Glutamatergic neuron (in vitro differentiated cells): ENCODE measurements at regions not wholly inside any gene's neighbourhood (a gene's known extent, or its start where the extent isn't known, plus 50 kb on each side); places are given as distances from the start of the nearest gene placed in this dataset.

Source experiments
- DNase-seq: peaks from one replicate; pipeline ENCODE4 v3.0.0; 2022
- H3K27ac Mint-ChIP-seq: one replicate; pipeline ENCODE4 v1.8.0; 2020; ENCODE audit warnings: mild to moderate bottlenecking, mixed read lengths, inconsistent platforms; ENCODE audit not compliant: unreplicated experiment
- H3K27me3 Mint-ChIP-seq: one replicate; pipeline ENCODE4 v1.8.0; 2020; ENCODE audit warnings: mild to moderate bottlenecking, moderate library complexity, mixed read lengths, inconsistent platforms; ENCODE audit not compliant: unreplicated experiment
- H3K36me3 Mint-ChIP-seq: one replicate; pipeline ENCODE4 v1.8.0; 2020; ENCODE audit warnings: mild to moderate bottlenecking, mixed read lengths, inconsistent platforms; ENCODE audit not compliant: unreplicated experiment
- H3K4me1 Mint-ChIP-seq: one replicate; pipeline ENCODE4 v1.8.0; 2020; ENCODE audit warnings: mild to moderate bottlenecking, low read depth, mixed read lengths, inconsistent platforms; ENCODE audit not compliant: unreplicated experiment
- H3K4me3 Mint-ChIP-seq: one replicate; pipeline ENCODE4 v1.8.0; 2020; ENCODE audit warnings: mild to moderate bottlenecking, mixed read lengths, inconsistent platforms; ENCODE audit not compliant: unreplicated experiment
- H3K9me3 Mint-ChIP-seq: one replicate; pipeline ENCODE4 v1.8.0; 2020; ENCODE audit warnings: mild to moderate bottlenecking, moderate library complexity, mixed read lengths, inconsistent platforms; ENCODE audit not compliant: unreplicated experiment
- CTCF ChIP-seq: fragments of 200-600 bp; sonication (generic); IDR thresholded peaks from one replicate; pipeline ENCODE4 v1.5.0; 2021; ENCODE audit not compliant: partially characterized antibody, unreplicated experiment

- Mint-ChIP-seq H3K27ac (no peak overlapping the region), H3K4me1 (peaks cover 34% of the 10 kb centered on the region)
- no peak for DNase-seq
These were observed 125.9 kb downstream of the MRPS6 start for GRCh38 chr21:34199121-34199910.

DNA sequence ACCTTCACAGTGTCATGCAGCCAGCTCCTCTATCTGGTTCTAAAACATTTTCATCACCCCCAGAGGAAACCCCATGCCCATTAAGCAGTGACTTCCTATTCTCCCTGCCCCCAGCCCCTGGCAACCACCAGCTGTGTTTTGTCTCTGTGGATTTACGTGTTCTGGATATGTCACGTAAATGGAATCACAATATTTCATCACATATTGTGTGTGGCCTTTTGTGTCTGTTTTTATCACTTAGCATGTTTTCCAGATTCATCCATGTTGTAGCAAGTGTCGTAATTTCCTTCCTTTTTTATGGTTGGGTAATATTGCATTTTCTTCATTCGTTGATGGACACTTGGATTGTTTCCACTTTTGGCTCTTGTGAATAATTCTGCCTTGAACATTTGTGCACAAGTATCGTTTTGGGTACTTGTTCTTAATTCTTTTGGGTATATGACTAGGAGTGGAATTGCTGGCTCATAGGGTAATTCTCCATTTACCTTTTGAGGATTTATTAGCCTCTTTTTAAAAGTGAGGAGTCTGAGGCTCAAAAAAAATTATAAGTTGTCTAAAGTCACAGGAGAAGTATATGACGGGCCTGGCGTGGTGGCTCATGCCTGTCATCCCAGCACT is 127.0 kb downstream of the MRPS6 start:
- peak overlapping the region; percentile 75 for H3K4me3 Mint-ChIP-seq
- TF ChIP-seq CTCF: no peak
- H3K4me1 Mint-ChIP-seq: peaks cover 41% of the 10 kb centered on the region
- H3K27me3 Mint-ChIP-seq: peaks cover 23% of the 10 kb centered on the region
- no peak for DNase-seq
- H3K36me3 Mint-ChIP-seq: peaks cover 4% of the 10 kb centered on the region
- peak overlapping the region; percentile 57 for H3K27ac Mint-ChIP-seq
- H3K9me3 Mint-ChIP-seq: peaks cover 22% of the 10 kb centered on the region

More at GRCh38 chr21:34199121-34199910, 125.9 kb downstream of the MRPS6 start:
- peak overlapping the region; percentile 13 for H3K4me3 Mint-ChIP-seq
- peaks cover 14% of the 10 kb centered on the region for H3K9me3 Mint-ChIP-seq
- TF ChIP-seq CTCF: no peak
- H3K36me3 Mint-ChIP-seq: peaks cover 4% of the 10 kb centered on the region
- peaks cover 19% of the 10 kb centered on the region for H3K27me3 Mint-ChIP-seq

DNA sequence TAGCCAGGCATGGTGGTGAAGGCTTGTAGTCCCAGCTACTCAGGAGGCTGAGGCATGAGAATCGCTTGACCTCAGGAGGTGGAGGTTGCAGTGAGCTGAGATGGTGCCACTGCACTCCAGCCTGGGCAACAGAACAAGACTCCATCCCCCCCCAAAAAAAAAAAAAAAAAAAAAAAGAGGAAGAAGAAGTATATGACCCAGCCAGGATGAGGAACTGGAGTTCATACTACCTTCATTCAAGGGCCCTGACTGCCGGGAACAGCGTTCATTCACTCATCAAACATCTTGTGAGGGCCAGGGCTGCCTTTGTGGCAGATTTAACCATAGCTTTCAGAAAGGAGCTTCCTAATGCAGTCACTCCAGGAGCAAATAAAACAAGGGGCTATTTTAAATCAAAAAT is 127.6 kb downstream of the MRPS6 start:
- peaks cover 4% of the 10 kb centered on the region for H3K36me3 Mint-ChIP-seq
- no peak for TF ChIP-seq CTCF
- H3K27me3 Mint-ChIP-seq: peaks cover 26% of the 10 kb centered on the region
- peaks cover 22% of the 10 kb centered on the region for H3K9me3 Mint-ChIP-seq
- DNase-seq: no peak
- H3K4me3 Mint-ChIP-seq: peak overlapping the region; percentile 75
- H3K4me1 Mint-ChIP-seq: peaks cover 45% of the 10 kb centered on the region
- H3K27ac Mint-ChIP-seq: no peak overlapping the region

GRCh38 chr21:34201481-34201858 is 128.1 kb downstream of the MRPS6 start:
- no peak for TF ChIP-seq CTCF
- DNase-seq: no peak
- peaks cover 4% of the 10 kb centered on the region for H3K36me3 Mint-ChIP-seq
- H3K27me3 Mint-ChIP-seq: peaks cover 26% of the 10 kb centered on the region
- peaks cover 25% of the 10 kb centered on the region for H3K9me3 Mint-ChIP-seq
- peaks cover 50% of the 10 kb centered on the region for H3K4me1 Mint-ChIP-seq
- H3K27ac Mint-ChIP-seq: peak overlapping the region; percentile 54
- H3K4me3 Mint-ChIP-seq: peak overlapping the region; percentile 84
